ENCODE measurements at regions not wholly inside any gene's neighbourhood (a gene's known extent, or its start where the extent isn't known, plus 50 kb on each side); places are given as distances from the start of the nearest gene placed in this dataset.

DNA sequence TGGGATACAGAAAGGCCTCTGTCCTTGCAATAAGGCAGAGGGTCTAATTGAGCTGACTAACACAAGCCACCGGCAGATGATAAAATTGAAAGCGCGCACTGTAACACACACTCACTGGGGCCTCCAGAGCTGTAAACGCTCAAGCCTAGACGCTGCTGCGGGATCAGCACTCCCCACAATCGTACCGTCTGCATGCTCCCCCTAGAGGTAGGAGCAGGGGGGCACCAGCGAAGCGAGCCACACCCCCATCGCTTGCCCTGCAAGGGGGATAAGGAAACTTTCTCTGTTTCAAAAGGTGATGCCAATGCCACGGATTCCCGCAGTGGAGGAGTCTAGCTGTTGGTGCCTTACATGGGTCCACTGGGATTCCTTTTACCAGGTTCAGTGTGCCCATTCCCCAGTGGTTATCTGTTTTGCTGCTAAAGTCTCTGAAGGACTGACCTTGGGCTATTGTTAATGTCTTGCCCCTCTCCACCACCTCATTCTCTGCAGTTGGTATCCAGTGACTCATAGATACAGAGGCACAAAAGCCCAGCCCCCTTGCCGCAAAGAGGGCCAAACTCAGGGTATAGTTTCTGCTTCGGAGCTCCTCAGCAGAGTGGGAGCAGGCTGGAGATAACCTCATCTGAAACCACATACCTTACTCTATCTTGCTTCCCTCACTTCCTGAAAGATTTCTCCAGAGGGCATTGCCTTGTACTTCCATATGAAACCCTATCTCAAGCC, 139.3 kb upstream of the KBTBD8 start:
- TF ChIP-seq, protein P1, sequence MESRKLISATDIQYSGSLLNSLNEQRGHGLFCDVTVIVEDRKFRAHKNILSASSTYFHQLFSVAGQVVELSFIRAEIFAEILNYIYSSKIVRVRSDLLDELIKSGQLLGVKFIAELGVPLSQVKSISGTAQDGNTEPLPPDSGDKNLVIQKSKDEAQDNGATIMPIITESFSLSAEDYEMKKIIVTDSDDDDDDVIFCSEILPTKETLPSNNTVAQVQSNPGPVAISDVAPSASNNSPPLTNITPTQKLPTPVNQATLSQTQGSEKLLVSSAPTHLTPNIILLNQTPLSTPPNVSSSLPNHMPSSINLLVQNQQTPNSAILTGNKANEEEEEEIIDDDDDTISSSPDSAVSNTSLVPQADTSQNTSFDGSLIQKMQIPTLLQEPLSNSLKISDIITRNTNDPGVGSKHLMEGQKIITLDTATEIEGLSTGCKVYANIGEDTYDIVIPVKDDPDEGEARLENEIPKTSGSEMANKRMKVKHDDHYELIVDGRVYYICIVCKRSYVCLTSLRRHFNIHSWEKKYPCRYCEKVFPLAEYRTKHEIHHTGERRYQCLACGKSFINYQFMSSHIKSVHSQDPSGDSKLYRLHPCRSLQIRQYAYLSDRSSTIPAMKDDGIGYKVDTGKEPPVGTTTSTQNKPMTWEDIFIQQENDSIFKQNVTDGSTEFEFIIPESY (IDR thresholded peaks at IDR 0.05), result no peak
- TF ChIP-seq HNF4A (conservative IDR thresholded peaks at IDR 0.05) (no peak), SP1 (IDR thresholded peaks at IDR 0.05) (no peak), HNF4G (IDR thresholded peaks at IDR 0.05) (no peak), FOXA2 (IDR thresholded peaks at IDR 0.05) (no peak), TAF1 (conservative IDR thresholded peaks at IDR 0.05) (no peak), GABPA (IDR thresholded peaks at IDR 0.05 in 1 of 2, conservative IDR thresholded peaks at IDR 0.05 in 1 of 2) (no peak), RXRA (IDR thresholded peaks at IDR 0.05) (no peak), RAD21 (IDR thresholded peaks at IDR 0.05) (no peak), JUND (IDR thresholded peaks at IDR 0.05) (no peak), NR2F2 (IDR thresholded peaks at IDR 0.05) (no peak), EGR1 (IDR thresholded peaks at IDR 0.05; ENCODE audit: low read depth in 2 of 2) (no peak), YY1 (IDR thresholded peaks at IDR 0.05) (no peak), FOXA1 (IDR thresholded peaks at IDR 0.05) (no peak)
- TF ChIP-seq, protein P2, sequence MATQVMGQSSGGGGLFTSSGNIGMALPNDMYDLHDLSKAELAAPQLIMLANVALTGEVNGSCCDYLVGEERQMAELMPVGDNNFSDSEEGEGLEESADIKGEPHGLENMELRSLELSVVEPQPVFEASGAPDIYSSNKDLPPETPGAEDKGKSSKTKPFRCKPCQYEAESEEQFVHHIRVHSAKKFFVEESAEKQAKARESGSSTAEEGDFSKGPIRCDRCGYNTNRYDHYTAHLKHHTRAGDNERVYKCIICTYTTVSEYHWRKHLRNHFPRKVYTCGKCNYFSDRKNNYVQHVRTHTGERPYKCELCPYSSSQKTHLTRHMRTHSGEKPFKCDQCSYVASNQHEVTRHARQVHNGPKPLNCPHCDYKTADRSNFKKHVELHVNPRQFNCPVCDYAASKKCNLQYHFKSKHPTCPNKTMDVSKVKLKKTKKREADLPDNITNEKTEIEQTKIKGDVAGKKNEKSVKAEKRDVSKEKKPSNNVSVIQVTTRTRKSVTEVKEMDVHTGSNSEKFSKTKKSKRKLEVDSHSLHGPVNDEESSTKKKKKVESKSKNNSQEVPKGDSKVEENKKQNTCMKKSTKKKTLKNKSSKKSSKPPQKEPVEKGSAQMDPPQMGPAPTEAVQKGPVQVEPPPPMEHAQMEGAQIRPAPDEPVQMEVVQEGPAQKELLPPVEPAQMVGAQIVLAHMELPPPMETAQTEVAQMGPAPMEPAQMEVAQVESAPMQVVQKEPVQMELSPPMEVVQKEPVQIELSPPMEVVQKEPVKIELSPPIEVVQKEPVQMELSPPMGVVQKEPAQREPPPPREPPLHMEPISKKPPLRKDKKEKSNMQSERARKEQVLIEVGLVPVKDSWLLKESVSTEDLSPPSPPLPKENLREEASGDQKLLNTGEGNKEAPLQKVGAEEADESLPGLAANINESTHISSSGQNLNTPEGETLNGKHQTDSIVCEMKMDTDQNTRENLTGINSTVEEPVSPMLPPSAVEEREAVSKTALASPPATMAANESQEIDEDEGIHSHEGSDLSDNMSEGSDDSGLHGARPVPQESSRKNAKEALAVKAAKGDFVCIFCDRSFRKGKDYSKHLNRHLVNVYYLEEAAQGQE (IDR thresholded peaks at IDR 0.05), result no peak
- TF ChIP-seq, protein P3, sequence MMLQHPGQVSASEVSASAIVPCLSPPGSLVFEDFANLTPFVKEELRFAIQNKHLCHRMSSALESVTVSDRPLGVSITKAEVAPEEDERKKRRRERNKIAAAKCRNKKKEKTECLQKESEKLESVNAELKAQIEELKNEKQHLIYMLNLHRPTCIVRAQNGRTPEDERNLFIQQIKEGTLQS (IDR thresholded peaks at IDR 0.05), result no peak
- TF ChIP-seq, protein P4, sequence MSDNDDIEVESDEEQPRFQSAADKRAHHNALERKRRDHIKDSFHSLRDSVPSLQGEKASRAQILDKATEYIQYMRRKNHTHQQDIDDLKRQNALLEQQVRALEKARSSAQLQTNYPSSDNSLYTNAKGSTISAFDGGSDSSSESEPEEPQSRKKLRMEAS (IDR thresholded peaks at IDR 0.05), result no peak
- TF ChIP-seq, protein P5, sequence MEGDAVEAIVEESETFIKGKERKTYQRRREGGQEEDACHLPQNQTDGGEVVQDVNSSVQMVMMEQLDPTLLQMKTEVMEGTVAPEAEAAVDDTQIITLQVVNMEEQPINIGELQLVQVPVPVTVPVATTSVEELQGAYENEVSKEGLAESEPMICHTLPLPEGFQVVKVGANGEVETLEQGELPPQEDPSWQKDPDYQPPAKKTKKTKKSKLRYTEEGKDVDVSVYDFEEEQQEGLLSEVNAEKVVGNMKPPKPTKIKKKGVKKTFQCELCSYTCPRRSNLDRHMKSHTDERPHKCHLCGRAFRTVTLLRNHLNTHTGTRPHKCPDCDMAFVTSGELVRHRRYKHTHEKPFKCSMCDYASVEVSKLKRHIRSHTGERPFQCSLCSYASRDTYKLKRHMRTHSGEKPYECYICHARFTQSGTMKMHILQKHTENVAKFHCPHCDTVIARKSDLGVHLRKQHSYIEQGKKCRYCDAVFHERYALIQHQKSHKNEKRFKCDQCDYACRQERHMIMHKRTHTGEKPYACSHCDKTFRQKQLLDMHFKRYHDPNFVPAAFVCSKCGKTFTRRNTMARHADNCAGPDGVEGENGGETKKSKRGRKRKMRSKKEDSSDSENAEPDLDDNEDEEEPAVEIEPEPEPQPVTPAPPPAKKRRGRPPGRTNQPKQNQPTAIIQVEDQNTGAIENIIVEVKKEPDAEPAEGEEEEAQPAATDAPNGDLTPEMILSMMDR (IDR thresholded peaks at IDR 0.05; ENCODE audit: low read depth, low read length, missing input control), result no peak
- no peaks in the 10 kb centered on the region for H3K27me3 ChIP-seq (ENCODE audit: control insufficient read depth in 4 of 4, insufficient read depth in 4 of 4, low read length in 3 of 4)
- H3K4me1 ChIP-seq (ENCODE audit: control insufficient read depth in 4 of 4, insufficient read depth in 4 of 4, low read length in 3 of 4), result no peaks in the 10 kb centered on the region
- H3K27ac ChIP-seq (ENCODE audit: low read depth in 1 of 2, low read length in 2 of 2), result no peak overlapping the region
- H3K36me3 ChIP-seq (ENCODE audit: control insufficient read depth in 4 of 4, insufficient read depth in 3 of 4, low read depth in 1 of 4, low read length in 3 of 4), result no peaks in the 10 kb centered on the region
- H3K4me3 ChIP-seq (ENCODE audit: low read depth in 1 of 3, low read length in 3 of 3), result no peak overlapping the region
- H3K9me3 ChIP-seq (ENCODE audit: control insufficient read depth in 4 of 4, low read length in 3 of 4), result no peaks in the 10 kb centered on the region
- 72% methylated on average over 15 of the region's 15 CpGs for WGBS
- DNase-seq (ENCODE audit: low spot score), result no peak
- H3K9ac ChIP-seq (ENCODE audit: low read depth in 1 of 2, low read length in 2 of 2), result no peak overlapping the region

Data from liver (tissue), 8 donors.